ENCODE measurements at regions not wholly inside any gene's neighbourhood (a gene's known extent, or its start where the extent isn't known, plus 50 kb on each side); places are given as distances from the start of the nearest gene placed in this dataset.

DNA sequence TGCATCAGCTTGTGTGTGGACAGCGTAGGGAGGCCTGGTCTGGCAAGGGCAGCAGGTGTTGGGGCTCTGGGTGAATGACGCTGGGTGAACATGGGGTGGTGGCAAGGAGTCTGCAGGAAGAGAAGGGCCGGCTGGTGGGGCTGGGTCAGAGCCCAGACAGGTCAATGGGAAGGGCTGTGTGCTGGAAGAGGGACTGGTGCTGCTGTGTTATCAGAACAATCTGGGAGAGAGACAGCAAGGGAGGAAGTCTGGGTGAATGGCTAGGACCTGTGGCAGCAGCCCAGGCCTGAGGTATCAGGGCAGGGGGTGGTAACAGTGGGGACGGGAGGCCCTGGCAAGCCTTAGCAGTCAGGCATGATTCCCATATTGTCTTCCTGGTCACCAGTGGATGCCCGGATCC lies 206.7 kb downstream of the SNX19 start (continued):
- TF ChIP-seq, protein P1, sequence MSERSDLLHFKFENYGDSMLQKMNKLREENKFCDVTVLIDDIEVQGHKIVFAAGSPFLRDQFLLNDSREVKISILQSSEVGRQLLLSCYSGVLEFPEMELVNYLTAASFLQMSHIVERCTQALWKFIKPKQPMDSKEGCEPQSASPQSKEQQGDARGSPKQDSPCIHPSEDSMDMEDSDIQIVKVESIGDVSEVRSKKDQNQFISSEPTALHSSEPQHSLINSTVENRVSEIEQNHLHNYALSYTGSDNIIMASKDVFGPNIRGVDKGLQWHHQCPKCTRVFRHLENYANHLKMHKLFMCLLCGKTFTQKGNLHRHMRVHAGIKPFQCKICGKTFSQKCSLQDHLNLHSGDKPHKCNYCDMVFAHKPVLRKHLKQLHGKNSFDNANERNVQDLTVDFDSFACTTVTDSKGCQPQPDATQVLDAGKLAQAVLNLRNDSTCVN (tag by site-specific recombination; optimal IDR thresholded peaks at IDR 0.05) = no peak

DNA sequence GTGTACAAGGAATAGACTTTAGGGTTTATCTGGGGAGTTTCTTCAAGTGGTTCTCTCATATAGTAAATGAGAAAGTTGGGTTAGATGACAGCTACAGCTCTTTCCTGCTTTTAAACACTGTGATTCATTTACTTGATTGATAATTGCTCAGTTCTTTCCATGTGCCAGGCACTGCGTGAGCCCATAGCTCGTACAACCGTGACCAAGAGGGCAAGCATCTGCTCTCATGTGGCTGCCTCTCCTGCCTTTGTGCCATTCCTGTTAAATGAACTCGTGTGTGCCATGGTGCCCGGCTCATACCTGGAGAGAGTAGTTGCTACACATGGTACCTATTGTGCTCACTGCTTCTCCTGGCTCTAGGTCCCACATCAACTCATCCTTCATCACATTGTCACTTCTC lies 206.3 kb downstream of the SNX19 start:
- CTCF ChIA-PET = interaction anchor here (0.6 to 1.3 kb wide), 2 partner anchors 8 to 198 kb away, joined by 3 read pairs; no protein-coding TSS in a partner anchor
- POLR2A ChIA-PET = no interaction called here
- Histone ChIP-seq H3K4me1 (ENCODE audit: control insufficient read depth, insufficient read depth, low read length) (no peaks in the 10 kb centered on the region), H3K36me3 (ENCODE audit: control insufficient read depth in 2 of 2, insufficient read depth in 1 of 2, low read length in 2 of 2) (no peaks in the 10 kb centered on the region), H3K9me3 (ENCODE audit: control insufficient read depth, insufficient read depth, low read depth, low read length) (no peaks in the 10 kb centered on the region), H3K4me3 (ENCODE audit: low read depth, low read length) (no peak overlapping the region), H3K27ac (ENCODE audit: extremely low read depth, low read depth, low read length) (no peak overlapping the region)
- no peak for TF ChIP-seq ZNF155 (tag by site-specific recombination; IDR thresholded peaks at IDR 0.05)
- no peak for TF ChIP-seq ZNF132 (tag by site-specific recombination; IDR thresholded peaks at IDR 0.05; ENCODE audit: borderline replicate concordance)
- TF ChIP-seq ZNF701 (tag by site-specific recombination; IDR thresholded peaks at IDR 0.05) = no peak
- no peak for TF ChIP-seq SETDB1 (IDR thresholded peaks at IDR 0.05; ENCODE audit: insufficient read length, low read length)
- TF ChIP-seq ZNF140 (tag by site-specific recombination; IDR thresholded peaks at IDR 0.05) = no peak
- TF ChIP-seq ZNF416 (tag by site-specific recombination; IDR thresholded peaks at IDR 0.05) = no peak
- TF ChIP-seq ZNF530 (tag by site-specific recombination; IDR thresholded peaks at IDR 0.05; ENCODE audit: low read depth) = no peak

DNA sequence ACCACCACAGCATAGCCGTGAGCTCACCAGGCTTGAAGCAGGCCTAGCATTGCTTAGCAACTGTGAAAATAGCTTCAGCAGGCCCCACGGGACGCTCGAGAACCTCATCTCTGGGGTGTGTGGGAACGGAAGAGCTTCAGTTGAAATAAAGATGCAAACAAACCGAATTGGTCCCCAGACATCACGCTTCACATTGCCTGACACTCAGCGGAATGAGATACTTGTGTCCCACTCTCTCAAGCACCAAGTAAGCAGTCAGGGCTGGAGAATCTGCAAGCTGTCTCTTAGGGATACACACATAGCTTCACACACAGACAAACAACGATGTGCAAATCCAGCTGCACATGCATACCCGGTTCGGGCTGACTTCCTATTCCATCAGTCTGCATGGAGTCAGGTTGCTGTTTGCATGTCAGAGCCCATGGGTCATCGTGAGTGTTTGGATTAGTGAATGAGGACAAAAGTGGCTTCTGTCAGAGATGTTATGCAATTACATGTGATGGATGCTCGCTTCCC lies 205.7 kb downstream of the SNX19 start:
- H3K4me3 ChIP-seq (ENCODE audit: low read depth, low read length) = no peak overlapping the region
- no peaks in the 10 kb centered on the region for H3K4me1 ChIP-seq (ENCODE audit: control insufficient read depth, insufficient read depth, low read length)
- TF ChIP-seq ZNF624 (tag by site-specific recombination; IDR thresholded peaks at IDR 0.05) (no peak), ZSCAN16 (tag by site-specific recombination; IDR thresholded peaks at IDR 0.05) (no peak), ZNF416 (tag by site-specific recombination; IDR thresholded peaks at IDR 0.05) (no peak), SCRT1 (tag by site-specific recombination; IDR thresholded peaks at IDR 0.05; ENCODE audit: borderline replicate concordance) (no peak), ZNF843 (tag by site-specific recombination; IDR thresholded peaks at IDR 0.05) (no peak), SETDB1 (IDR thresholded peaks at IDR 0.05; ENCODE audit: insufficient read length, low read length) (no peak), ZNF670 (tag by site-specific recombination; IDR thresholded peaks at IDR 0.05; ENCODE audit: low read depth) (no peak), ZNF610 (tag by site-specific recombination; IDR thresholded peaks at IDR 0.05; ENCODE audit: borderline replicate concordance) (no peak), SP2 (tag by site-specific recombination; IDR thresholded peaks at IDR 0.05) (no peak), ZNF175 (tag by site-specific recombination; IDR thresholded peaks at IDR 0.05) (no peak), TRIM28 (IDR thresholded peaks at IDR 0.05; ENCODE audit: borderline replicate concordance, low read length) (no peak), ZNF157 (tag by site-specific recombination; IDR thresholded peaks at IDR 0.05) (no peak), ZNF76 (tag by site-specific recombination; IDR thresholded peaks at IDR 0.05; ENCODE audit: borderline replicate concordance, low read depth) (no peak), ZBTB1 (tag by site-specific recombination; IDR thresholded peaks at IDR 0.05) (no peak)
- TF ChIP-seq, protein P2, sequence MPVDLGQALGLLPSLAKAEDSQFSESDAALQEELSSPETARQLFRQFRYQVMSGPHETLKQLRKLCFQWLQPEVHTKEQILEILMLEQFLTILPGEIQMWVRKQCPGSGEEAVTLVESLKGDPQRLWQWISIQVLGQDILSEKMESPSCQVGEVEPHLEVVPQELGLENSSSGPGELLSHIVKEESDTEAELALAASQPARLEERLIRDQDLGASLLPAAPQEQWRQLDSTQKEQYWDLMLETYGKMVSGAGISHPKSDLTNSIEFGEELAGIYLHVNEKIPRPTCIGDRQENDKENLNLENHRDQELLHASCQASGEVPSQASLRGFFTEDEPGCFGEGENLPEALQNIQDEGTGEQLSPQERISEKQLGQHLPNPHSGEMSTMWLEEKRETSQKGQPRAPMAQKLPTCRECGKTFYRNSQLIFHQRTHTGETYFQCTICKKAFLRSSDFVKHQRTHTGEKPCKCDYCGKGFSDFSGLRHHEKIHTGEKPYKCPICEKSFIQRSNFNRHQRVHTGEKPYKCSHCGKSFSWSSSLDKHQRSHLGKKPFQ (tag by site-specific recombination; IDR thresholded peaks at IDR 0.05) = no peak
- TF ChIP-seq, protein P3, sequence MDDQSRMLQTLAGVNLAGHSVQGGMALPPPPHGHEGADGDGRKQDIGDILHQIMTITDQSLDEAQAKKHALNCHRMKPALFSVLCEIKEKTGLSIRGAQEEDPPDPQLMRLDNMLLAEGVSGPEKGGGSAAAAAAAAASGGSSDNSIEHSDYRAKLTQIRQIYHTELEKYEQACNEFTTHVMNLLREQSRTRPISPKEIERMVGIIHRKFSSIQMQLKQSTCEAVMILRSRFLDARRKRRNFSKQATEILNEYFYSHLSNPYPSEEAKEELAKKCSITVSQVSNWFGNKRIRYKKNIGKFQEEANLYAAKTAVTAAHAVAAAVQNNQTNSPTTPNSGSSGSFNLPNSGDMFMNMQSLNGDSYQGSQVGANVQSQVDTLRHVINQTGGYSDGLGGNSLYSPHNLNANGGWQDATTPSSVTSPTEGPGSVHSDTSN (CRISPR knock-in tag; IDR thresholded peaks at IDR 0.05) = no peak
- CTCF ChIA-PET = interaction anchor here (0.6 to 1.3 kb wide), 2 partner anchors 9 to 197 kb away, joined by 3 read pairs; no protein-coding TSS in a partner anchor
- POLR2A ChIA-PET = no interaction called here
- H3K36me3 ChIP-seq (ENCODE audit: control insufficient read depth in 2 of 2, insufficient read depth in 1 of 2, low read length in 2 of 2) = no peaks in the 10 kb centered on the region
- H3K27ac ChIP-seq (ENCODE audit: extremely low read depth, low read depth, low read length) = no peak overlapping the region
- H3K9me3 ChIP-seq (ENCODE audit: control insufficient read depth, insufficient read depth, low read depth, low read length) = no peaks in the 10 kb centered on the region
